ENCODE measurements at regions not wholly inside any gene's neighbourhood (a gene's known extent, or its start where the extent isn't known, plus 50 kb on each side); places are given as distances from the start of the nearest gene placed in this dataset.
"Not testable (repeated sequence)": the region's sequence is repeated elsewhere in the genome, so short reads cannot be mapped to it uniquely, and the experiment has no call there.

DNA sequence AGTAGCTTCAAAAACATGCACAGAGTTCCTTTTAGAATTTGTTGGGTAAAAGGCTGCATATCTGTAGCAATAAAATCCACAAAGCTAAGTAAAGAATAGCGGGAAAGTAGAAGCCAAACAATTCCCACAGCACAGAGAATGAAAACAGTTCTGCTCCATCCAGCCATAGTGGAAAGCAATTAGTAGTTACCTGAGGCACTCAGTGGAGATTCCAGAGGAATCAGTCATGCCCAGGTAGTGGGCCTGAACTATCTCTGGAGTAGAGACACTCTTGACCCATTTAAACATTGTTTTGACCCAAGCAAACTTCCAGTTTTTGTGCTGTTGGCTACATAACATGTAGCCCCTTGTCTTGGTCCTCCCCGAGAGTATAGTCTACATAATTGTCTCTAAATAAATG, 559.5 kb upstream of the PTCHD4 start:
- peak; percentile 60 for FAIRE-seq
- TF ChIP-seq POLR2A (IDR thresholded peaks at IDR 0.05; ENCODE audit: low read depth, low read length), result no peak
- DNase-seq (ENCODE audit: insufficient read length, low spot score), result no peak

- DNase-seq (ENCODE audit: insufficient read length, low spot score), result no peak
- no peak for TF ChIP-seq POLR2A (IDR thresholded peaks at IDR 0.05; ENCODE audit: low read depth, low read length)
- peak; percentile 77 for FAIRE-seq
Measured at GRCh38 chr6:48667797-48668196, 556.8 kb upstream of the PTCHD4 start.

GRCh38 chr6:48664826-48665225, 553.8 kb upstream of the PTCHD4 start:
- FAIRE-seq (peak; percentile 79), DNase-seq (ENCODE audit: insufficient read length, low spot score) (no peak)
- no peak for TF ChIP-seq POLR2A (IDR thresholded peaks at IDR 0.05; ENCODE audit: low read depth, low read length)

GRCh38 chr6:48658915-48659314, 547.9 kb upstream of the PTCHD4 start:
- TF ChIP-seq POLR2A (IDR thresholded peaks at IDR 0.05; ENCODE audit: low read depth, low read length), result no peak
- DNase-seq (ENCODE audit: insufficient read length, low spot score) (no peak), FAIRE-seq (no peak)

DNA sequence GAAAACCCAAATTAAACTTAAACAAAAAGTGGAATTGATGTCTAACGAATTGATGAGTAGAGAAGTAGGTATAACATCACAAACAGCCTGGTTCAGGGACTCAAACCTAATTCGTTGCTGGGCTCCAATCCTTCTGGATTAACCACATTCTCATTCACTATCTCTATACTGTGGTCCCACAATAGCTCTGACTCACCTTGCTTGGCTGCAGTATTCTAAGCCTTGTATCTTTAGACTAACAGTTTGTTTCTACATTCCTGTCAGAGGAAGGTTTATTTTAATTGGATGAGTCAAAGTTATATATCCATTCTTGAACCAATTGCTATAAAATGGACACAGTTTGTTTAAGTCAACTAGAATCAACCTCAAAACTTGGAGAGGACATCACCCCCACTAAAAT, 530.5 kb upstream of the PTCHD4 start:
- DNase-seq (ENCODE audit: insufficient read length, low spot score) (no peak), FAIRE-seq (peak; percentile 93)
- TF ChIP-seq POLR2A (IDR thresholded peaks at IDR 0.05; ENCODE audit: low read depth, low read length), result no peak

- DNase-seq (ENCODE audit: insufficient read length, low spot score); FAIRE-seq: not testable (repeated sequence)
Measured at GRCh38 chr6:48638796-48639195, 527.8 kb upstream of the PTCHD4 start.

DNA sequence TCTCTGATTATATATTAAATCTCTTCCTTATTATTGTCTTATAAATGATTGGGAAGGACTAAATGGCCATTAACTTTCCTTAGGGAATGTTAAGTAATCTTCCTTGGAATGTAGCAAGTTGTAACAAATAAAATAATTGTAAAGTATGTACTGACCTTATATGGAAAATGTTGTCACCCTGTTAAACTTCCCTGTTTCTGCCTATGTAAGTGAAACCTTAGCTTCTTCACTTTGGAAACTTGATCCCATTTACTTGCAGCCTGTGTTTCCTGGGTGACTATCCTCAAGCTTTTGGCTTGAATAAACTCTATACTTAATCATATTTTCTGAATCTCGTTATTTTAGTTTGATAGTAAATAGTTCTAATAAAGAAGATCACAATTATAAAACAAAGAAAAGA, 519.5 kb upstream of the PTCHD4 start:
- no peak for TF ChIP-seq POLR2A (IDR thresholded peaks at IDR 0.05; ENCODE audit: low read depth, low read length)
- FAIRE-seq (no peak), DNase-seq (ENCODE audit: insufficient read length, low spot score) (no peak)

DNA sequence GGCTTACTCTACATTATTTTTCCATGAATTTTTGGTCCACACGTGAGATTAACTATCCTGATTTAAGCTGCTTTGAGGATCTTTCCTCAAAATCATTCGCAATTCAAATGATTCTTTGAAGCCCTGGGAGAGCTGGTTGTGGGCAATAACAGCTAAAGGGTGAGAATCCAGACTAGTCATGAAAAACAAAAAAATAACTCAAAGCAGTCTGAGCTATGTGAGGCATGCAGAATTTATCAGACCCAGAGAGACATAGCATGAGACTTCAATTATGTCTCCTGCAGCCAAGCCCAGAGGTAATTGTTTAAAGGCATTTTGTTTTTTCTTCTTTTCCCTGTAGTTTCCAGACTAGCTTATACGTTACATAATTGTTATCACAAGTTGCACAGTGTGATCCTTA, 517.3 kb upstream of the PTCHD4 start:
- DNase-seq (ENCODE audit: insufficient read length, low spot score) (no peak), FAIRE-seq (no peak)
- no peak for TF ChIP-seq POLR2A (IDR thresholded peaks at IDR 0.05; ENCODE audit: low read depth, low read length)

- TF ChIP-seq POLR2A (IDR thresholded peaks at IDR 0.05; ENCODE audit: low read depth, low read length), result no peak
- DNase-seq (ENCODE audit: insufficient read length, low spot score), result no peak
- FAIRE-seq, result no peak
Measured at GRCh38 chr6:48626421-48626820, 515.4 kb upstream of the PTCHD4 start.

GRCh38 chr6:48624631-48625030, 513.6 kb upstream of the PTCHD4 start:
- DNase-seq (ENCODE audit: insufficient read length, low spot score) (no peak), FAIRE-seq (no peak)

DNA sequence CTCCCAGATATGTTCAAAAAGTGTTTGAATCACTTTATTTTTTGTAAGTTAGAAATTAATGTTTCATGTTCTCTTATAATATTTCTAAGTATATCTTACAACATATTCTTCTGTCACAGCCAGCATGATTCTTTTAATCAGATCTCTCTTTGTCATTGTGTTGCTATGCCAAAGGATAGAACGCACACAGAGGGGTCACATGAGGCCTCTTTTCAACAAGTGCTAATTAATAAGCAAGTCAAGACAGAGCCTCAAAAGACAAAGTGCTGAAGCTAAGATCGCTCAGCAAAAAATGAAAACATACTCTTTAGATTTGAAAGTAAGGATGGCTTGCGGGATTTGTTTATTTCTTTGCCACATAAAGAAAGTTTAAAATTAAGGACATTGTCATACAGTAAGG, 508.8 kb upstream of the PTCHD4 start:
- DNase-seq (ENCODE audit: insufficient read length, low spot score) (no peak), FAIRE-seq (no peak)
- no peak for TF ChIP-seq POLR2A (IDR thresholded peaks at IDR 0.05; ENCODE audit: low read depth, low read length)

More at GRCh38 chr6:48624631-48625030, 513.6 kb upstream of the PTCHD4 start:
- TF ChIP-seq POLR2A (IDR thresholded peaks at IDR 0.05; ENCODE audit: low read depth, low read length), result no peak

DNA sequence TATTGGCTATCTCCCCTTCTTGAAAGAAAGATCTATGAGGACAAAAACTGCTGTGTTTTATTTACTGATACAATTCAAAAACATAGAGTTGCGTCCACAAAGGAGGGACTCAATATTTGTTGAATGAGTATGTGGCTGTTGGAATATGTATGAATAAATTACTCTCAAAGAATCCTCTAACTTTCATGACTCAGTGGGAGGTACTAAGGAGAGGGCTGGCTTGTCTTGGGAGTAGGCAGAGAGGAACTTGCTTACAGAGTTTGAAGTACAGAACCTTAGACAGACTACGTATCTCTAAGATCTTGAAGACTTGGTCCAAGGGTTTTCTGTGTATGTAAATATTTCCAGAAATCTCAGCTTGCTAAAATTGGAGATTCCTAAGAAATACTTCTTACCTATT, 504.0 kb upstream of the PTCHD4 start:
- DNase-seq (ENCODE audit: insufficient read length, low spot score) (no peak), FAIRE-seq (peak; percentile 74)
- TF ChIP-seq POLR2A (IDR thresholded peaks at IDR 0.05; ENCODE audit: low read depth, low read length), result no peak

GRCh38 chr6:48614326-48614725, 503.3 kb upstream of the PTCHD4 start:
- DNase-seq (ENCODE audit: insufficient read length, low spot score), result no peak

GRCh38 chr6:48613231-48613949, 502.4 kb upstream of the PTCHD4 start:
- peak; percentile 83 for FAIRE-seq
- DNase-seq (ENCODE audit: insufficient read length, low spot score), result no peak
- TF ChIP-seq POLR2A (IDR thresholded peaks at IDR 0.05; ENCODE audit: low read depth, low read length), result no peak

More at GRCh38 chr6:48614326-48614725, 503.3 kb upstream of the PTCHD4 start:
- peak; percentile 89 for FAIRE-seq
- no peak for TF ChIP-seq POLR2A (IDR thresholded peaks at IDR 0.05; ENCODE audit: low read depth, low read length)

GRCh38 chr6:48611332-48611731, 500.3 kb upstream of the PTCHD4 start:
- no peak for TF ChIP-seq POLR2A (IDR thresholded peaks at IDR 0.05; ENCODE audit: low read depth, low read length)
- DNase-seq (ENCODE audit: insufficient read length, low spot score) (no peak), FAIRE-seq (peak; percentile 91)
